ENCODE measurements at regions not wholly inside any gene's neighbourhood (a gene's known extent, or its start where the extent isn't known, plus 50 kb on each side); places are given as distances from the start of the nearest gene placed in this dataset.

DNA sequence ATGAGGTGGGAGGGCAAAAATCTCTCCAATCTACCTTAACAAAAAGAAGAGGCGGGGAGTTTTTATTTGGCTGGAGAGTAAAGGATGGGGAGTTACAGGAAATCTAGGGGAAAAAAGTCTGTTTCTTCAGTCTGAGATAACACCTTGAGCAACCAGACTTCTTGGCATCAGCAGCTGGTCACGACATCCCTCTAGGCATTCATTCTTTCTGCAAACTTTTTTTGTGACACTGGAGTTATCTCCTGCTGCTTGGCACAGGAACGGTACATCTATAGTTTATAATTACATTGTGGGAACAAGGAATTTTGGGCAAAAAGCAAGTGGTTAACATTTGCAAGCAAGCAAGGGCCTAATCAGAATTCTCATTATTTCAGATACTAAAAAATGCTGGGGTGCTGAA, 50.6 kb upstream of the IFNGR1 start:
- DNase-seq (ENCODE audit: low spot score) = no peak

DNA sequence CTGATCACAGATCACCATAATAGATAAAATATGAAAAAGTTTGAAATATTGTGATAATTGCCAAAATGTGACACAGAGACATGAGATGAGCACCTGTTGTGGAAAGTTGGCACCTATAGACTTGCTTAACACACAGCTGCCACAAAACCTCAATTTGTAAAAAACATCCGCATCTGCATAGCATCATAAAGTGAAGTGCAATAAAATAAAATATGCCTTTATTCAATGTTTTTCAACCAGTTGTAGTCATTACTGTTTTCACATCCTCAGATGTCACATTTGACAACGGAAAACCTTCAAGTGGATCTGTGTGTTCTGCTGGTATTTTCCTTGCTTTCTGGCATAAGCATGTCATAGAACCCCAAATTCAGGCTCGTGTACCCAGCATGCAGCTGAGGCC, 50.2 kb upstream of the IFNGR1 start:
- no peak for DNase-seq (ENCODE audit: low spot score)

Data from GM03348 (cell line).